Panc1 (cell line): ENCODE measurements at regions not wholly inside any gene's neighbourhood (a gene's known extent, or its start where the extent isn't known, plus 50 kb on each side); places are given as distances from the start of the nearest gene placed in this dataset.
"Not testable (repeated sequence)": the region's sequence is repeated elsewhere in the genome, so short reads cannot be mapped to it uniquely, and the experiment has no call there.

Experiments used
- POLR2AphosphoS5 ChIP-seq: IDR thresholded peaks from 2 replicates; pipeline ENCODE4 v1.6.1; 2012; ENCODE audit warnings: mild to moderate bottlenecking, low read depth, low read length, moderate library complexity
- SIN3A ChIP-seq: IDR thresholded peaks from 2 replicates; pipeline ENCODE4 v1.6.1; 2012; ENCODE audit warnings: low read depth, mild to moderate bottlenecking, low read length, moderate library complexity, borderline replicate concordance; ENCODE audit not compliant: insufficient read depth
- TF ChIP-seq, protein P1 (sequence below): fragments of 450-650 bp; IDR thresholded peaks from 2 replicates; pipeline ENCODE4 v1.5.1; 2017; ENCODE audit warnings: mild to moderate bottlenecking

DNA sequence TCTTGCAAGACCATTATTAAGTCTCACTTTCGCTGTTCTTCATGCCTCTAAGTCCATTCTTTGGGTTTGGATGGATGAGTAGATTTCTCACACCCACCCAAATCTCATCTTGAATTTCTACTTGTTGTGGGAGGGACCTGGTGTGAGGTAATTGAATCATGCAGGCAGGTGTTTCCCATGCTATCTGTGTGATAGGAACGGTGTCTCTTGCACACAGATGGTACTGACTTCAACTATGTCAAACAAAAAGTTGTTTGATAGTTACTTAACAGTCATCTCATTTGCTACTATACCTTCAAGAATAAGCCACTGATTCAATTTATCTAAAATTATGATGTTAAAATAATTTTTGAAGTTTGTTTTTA lies 99.7 kb downstream of the SPATA31A6 start:
- not testable (repeated sequence) for TF ChIP-seq SIN3A, POLR2AphosphoS5
- TF ChIP-seq, protein P1, sequence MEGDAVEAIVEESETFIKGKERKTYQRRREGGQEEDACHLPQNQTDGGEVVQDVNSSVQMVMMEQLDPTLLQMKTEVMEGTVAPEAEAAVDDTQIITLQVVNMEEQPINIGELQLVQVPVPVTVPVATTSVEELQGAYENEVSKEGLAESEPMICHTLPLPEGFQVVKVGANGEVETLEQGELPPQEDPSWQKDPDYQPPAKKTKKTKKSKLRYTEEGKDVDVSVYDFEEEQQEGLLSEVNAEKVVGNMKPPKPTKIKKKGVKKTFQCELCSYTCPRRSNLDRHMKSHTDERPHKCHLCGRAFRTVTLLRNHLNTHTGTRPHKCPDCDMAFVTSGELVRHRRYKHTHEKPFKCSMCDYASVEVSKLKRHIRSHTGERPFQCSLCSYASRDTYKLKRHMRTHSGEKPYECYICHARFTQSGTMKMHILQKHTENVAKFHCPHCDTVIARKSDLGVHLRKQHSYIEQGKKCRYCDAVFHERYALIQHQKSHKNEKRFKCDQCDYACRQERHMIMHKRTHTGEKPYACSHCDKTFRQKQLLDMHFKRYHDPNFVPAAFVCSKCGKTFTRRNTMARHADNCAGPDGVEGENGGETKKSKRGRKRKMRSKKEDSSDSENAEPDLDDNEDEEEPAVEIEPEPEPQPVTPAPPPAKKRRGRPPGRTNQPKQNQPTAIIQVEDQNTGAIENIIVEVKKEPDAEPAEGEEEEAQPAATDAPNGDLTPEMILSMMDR, result not testable (repeated sequence)
